ENCODE measurements at regions not wholly inside any gene's neighbourhood (a gene's known extent, or its start where the extent isn't known, plus 50 kb on each side); places are given as distances from the start of the nearest gene placed in this dataset.

- TF ChIP-seq CTCF (IDR thresholded peaks at IDR 0.05), result no peak
- H3K4me3 ChIP-seq, result no peak overlapping the region
- peaks cover 3% of the 10 kb centered on the region for H3K9me3 ChIP-seq
- no peak overlapping the region for H3K9ac ChIP-seq (ENCODE audit: low read depth in 2 of 2, low read length in 2 of 2)
- DNase-seq, result no peak
- intact Hi-C loops (cut with DNase I), result no loop called here
- no peak overlapping the region for H3K27ac ChIP-seq
- H3K27me3 ChIP-seq, result no peaks in the 10 kb centered on the region
- no peaks in the 10 kb centered on the region for H3K36me3 ChIP-seq
- no peaks in the 10 kb centered on the region for H3K4me1 ChIP-seq
Observed at GRCh38 chr1:2875707-2876561, 74.4 kb upstream of the TTC34 start.

GRCh38 chr1:2876846-2877245 lies 75.4 kb upstream of the TTC34 start:
- H3K27me3 ChIP-seq, result no peaks in the 10 kb centered on the region
- intact Hi-C loops (cut with DNase I), result no loop called here
- H3K9me3 ChIP-seq, result no peaks in the 10 kb centered on the region
- no peak for TF ChIP-seq CTCF (IDR thresholded peaks at IDR 0.05)
- no peak for DNase-seq
- no peaks in the 10 kb centered on the region for H3K4me1 ChIP-seq
- H3K4me3 ChIP-seq, result no peak overlapping the region
- H3K27ac ChIP-seq, result no peak overlapping the region
- H3K36me3 ChIP-seq, result no peaks in the 10 kb centered on the region
- no peak overlapping the region for H3K9ac ChIP-seq (ENCODE audit: low read depth in 2 of 2, low read length in 2 of 2)

GRCh38 chr1:2877391-2877790 lies 75.9 kb upstream of the TTC34 start:
- H3K9me3 ChIP-seq, result no peaks in the 10 kb centered on the region
- H3K9ac ChIP-seq (ENCODE audit: low read depth in 2 of 2, low read length in 2 of 2), result no peak overlapping the region
- intact Hi-C loops (cut with DNase I), result no loop called here
- H3K36me3 ChIP-seq, result no peaks in the 10 kb centered on the region
- no peaks in the 10 kb centered on the region for H3K27me3 ChIP-seq
- H3K4me1 ChIP-seq, result no peaks in the 10 kb centered on the region
- TF ChIP-seq CTCF (IDR thresholded peaks at IDR 0.05), result no peak
- no peak overlapping the region for H3K4me3 ChIP-seq
- H3K27ac ChIP-seq, result no peak overlapping the region
- DNase-seq, result no peak

- no peak for DNase-seq
- H3K27ac ChIP-seq, result no peak overlapping the region
- intact Hi-C loops (cut with DNase I), result no loop called here
- no peaks in the 10 kb centered on the region for H3K4me1 ChIP-seq
- no peak overlapping the region for H3K9ac ChIP-seq (ENCODE audit: low read depth in 2 of 2, low read length in 2 of 2)
- no peak for TF ChIP-seq CTCF (IDR thresholded peaks at IDR 0.05)
- no peaks in the 10 kb centered on the region for H3K9me3 ChIP-seq
- H3K36me3 ChIP-seq, result no peaks in the 10 kb centered on the region
- no peaks in the 10 kb centered on the region for H3K27me3 ChIP-seq
- H3K4me3 ChIP-seq, result no peak overlapping the region
Observed at GRCh38 chr1:2878591-2878990, 77.1 kb upstream of the TTC34 start.

GRCh38 chr1:2879026-2879425 lies 77.5 kb upstream of the TTC34 start:
- TF ChIP-seq CTCF (IDR thresholded peaks at IDR 0.05), result no peak
- Histone ChIP-seq H3K9ac (ENCODE audit: low read depth in 2 of 2, low read length in 2 of 2) (no peak overlapping the region), H3K27ac (no peak overlapping the region), H3K4me3 (no peak overlapping the region), H3K27me3 (no peaks in the 10 kb centered on the region), H3K9me3 (no peaks in the 10 kb centered on the region), H3K4me1 (no peaks in the 10 kb centered on the region), H3K36me3 (no peaks in the 10 kb centered on the region)
- no peak for DNase-seq
- intact Hi-C loops (cut with DNase I), result no loop called here

All from colonic mucosa (tissue), 4 donors.